Esophagus squamous epithelium (tissue), 4 donors: ENCODE measurements at regions not wholly inside any gene's neighbourhood (a gene's known extent, or its start where the extent isn't known, plus 50 kb on each side); places are given as distances from the start of the nearest gene placed in this dataset.

ENCODE experiments used
- CTCF ChIP-seq, 6 experiments: fragments of 450-650 bp in 4 of 6; fragments of 200-600 bp in 2 of 6; sonication (generic) in 2 of 6; IDR thresholded peaks; one replicate each; pipeline ENCODE4 v1.5.1; 2016 to 2019; ENCODE audit warnings: antibody characterized with exemption in 6 of 6, mild to moderate bottlenecking in 4 of 6, moderate library complexity in 4 of 6
- POLR2A ChIP-seq, 4 donors: fragments of 450-650 bp; IDR thresholded peaks; one replicate each; pipeline ENCODE4 v1.6.1; 2017; ENCODE audit warnings: antibody characterized with exemption in 4 of 4, mild to moderate bottlenecking in 4 of 4, moderate library complexity in 3 of 4

DNA sequence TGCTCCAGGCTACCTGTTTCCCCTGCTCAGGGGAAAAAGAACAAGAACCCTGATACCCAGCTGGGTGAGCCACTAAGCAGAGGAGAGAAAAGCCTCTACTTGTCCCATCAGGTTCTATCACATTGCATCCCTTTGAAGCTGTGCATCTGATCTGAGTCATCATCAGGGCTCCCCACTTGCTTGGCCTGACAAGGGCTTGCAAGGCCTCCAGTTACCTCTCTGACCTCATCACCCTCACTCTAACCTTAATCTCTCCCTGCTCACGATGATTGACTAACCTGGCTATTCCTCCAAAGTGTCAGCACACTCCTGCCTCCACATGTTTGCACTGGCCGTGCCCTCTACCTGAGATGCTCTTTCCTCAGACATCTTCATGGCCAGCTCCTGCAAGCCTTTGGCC is 309.5 kb upstream of the CHD6 start:
- no peak for TF ChIP-seq CTCF (IDR thresholded peaks at IDR 0.05)
- TF ChIP-seq POLR2A (IDR thresholded peaks at IDR 0.05): no peak
